Lung (tissue), 11 donors: ENCODE measurements at regions not wholly inside any gene's neighbourhood (a gene's known extent, or its start where the extent isn't known, plus 50 kb on each side); places are given as distances from the start of the nearest gene placed in this dataset.
A peak's percentile ranks its signal among the peaks of the same experiment; 100 is the strongest.
"Not testable (repeated sequence)": the region's sequence is repeated elsewhere in the genome, so short reads cannot be mapped to it uniquely, and the experiment has no call there.

Source experiments
- ATAC-seq: fragments of 200-7000 bp; cut with Tn5 transposase; one replicate; pipeline ENCODE4 v1.9.1; 2020; ENCODE audit warnings: moderate number of reproducible peaks; ENCODE audit not compliant: insufficient read depth, low FRiP score
- DNase-seq, 3 donors: peaks; one replicate each; pipeline ENCODE4 v3.0.0-alpha.2; 2013 to 2017
- H3K27ac ChIP-seq, 2 donors: one replicate each; pipeline ENCODE4 v1.5.1; 2013; ENCODE audit warnings: mild to moderate bottlenecking in 2 of 2, moderate library complexity in 2 of 2, control low read depth in 1 of 2, inconsistent platforms in 1 of 2, low read depth in 1 of 2, low read length in 1 of 2
- H3K27me3 ChIP-seq, 3 donors: one replicate each; pipeline ENCODE4 v1.5.1; 2013; ENCODE audit warnings: low read length in 2 of 3; ENCODE audit not compliant: control insufficient read depth in 3 of 3, insufficient read depth in 3 of 3
- H3K36me3 ChIP-seq, 4 donors: one replicate each; pipeline ENCODE4 v1.5.1; 2013; ENCODE audit warnings: low read length in 4 of 4, mild to moderate bottlenecking in 1 of 4, moderate library complexity in 1 of 4; ENCODE audit not compliant: control insufficient read depth in 4 of 4, insufficient read depth in 4 of 4
- H3K4me1 ChIP-seq, 5 donors: one replicate each; pipeline ENCODE4 v1.5.1; 2013; ENCODE audit warnings: low read length in 5 of 5, mild to moderate bottlenecking in 2 of 5, moderate library complexity in 1 of 5; ENCODE audit not compliant: control insufficient read depth in 5 of 5, insufficient read depth in 5 of 5
- H3K4me3 ChIP-seq: one replicate; pipeline ENCODE4 v1.5.1; 2013; ENCODE audit warnings: mild to moderate bottlenecking, control low read depth, moderate library complexity
- H3K9ac ChIP-seq, 2 donors: one replicate each; pipeline ENCODE4 v1.5.1; 2013; ENCODE audit warnings: low read length in 2 of 2, control low read depth in 1 of 2; ENCODE audit not compliant: insufficient read depth in 1 of 2
- H3K9me3 ChIP-seq, 4 donors: one replicate each; pipeline ENCODE4 v1.5.1; 2013; ENCODE audit warnings: low read length in 3 of 4, mild to moderate bottlenecking in 1 of 4, moderate library complexity in 1 of 4; ENCODE audit not compliant: control insufficient read depth in 4 of 4, insufficient read depth in 3 of 4
- CTCF ChIP-seq: IDR thresholded peaks from 2 replicates; pipeline ENCODE4 v1.5.1; 2012; ENCODE audit warnings: mild to moderate bottlenecking; ENCODE audit errors: control extremely low read depth, extremely low read depth
- WGBS, 2 donors: extraction: QIAGEN DNeasy Blood & Tissue Kit; methylation state at CpG; one replicate each; pipeline ENCODE4 v1.1.7; 2013; 5-methylcytosine and 5-hydroxymethylcytosine counted together
- donor health status: control.
- donor health status: control.
- donor health status: Bipolar disorder and iron deficiency.
- donor health status: healthy.
- donor health status: DM: yes; HTN: yes; CAD: no.

- H3K9me3 ChIP-seq, result peaks cover 0 to 18% (median 6%) of the 10 kb centered on the region in 4 donors
- no peaks in the 10 kb centered on the region for H3K36me3 ChIP-seq
- no peaks in the 10 kb centered on the region for H3K4me1 ChIP-seq
- ATAC-seq, result no peak
- H3K4me3 ChIP-seq, result no peak overlapping the region
- TF ChIP-seq CTCF, result no peak
- H3K27ac ChIP-seq, result no peak overlapping the region
- no peak overlapping the region for H3K9ac ChIP-seq
- DNase-seq, result no peak
- no peaks in the 10 kb centered on the region for H3K27me3 ChIP-seq
These were observed 714.4 kb upstream of the CDH6 start for GRCh38 chr5:30479104-30479503.

- Histone ChIP-seq H3K27ac (no peak overlapping the region), H3K9me3 (peaks cover 0 to 18% (median 6%) of the 10 kb centered on the region in 4 donors), H3K27me3 (no peaks in the 10 kb centered on the region), H3K9ac (no peak overlapping the region), H3K36me3 (no peaks in the 10 kb centered on the region), H3K4me1 (no peaks in the 10 kb centered on the region), H3K4me3 (no peak overlapping the region)
- 70 to 85% methylated on average over 4 of the region's 4 CpGs for WGBS, 2 donors
- DNase-seq (no peak), ATAC-seq (no peak)
- TF ChIP-seq CTCF, result no peak
These were observed 718.1 kb upstream of the CDH6 start for GRCh38 chr5:30475429-30475828.

- WGBS, 2 donors, result 74 to 79% methylated on average over 7 of the region's 7 CpGs
- peaks cover 0 to 3% (median 0%) of the 10 kb centered on the region in 4 donors for H3K9me3 ChIP-seq
- no peak overlapping the region for H3K27ac ChIP-seq
- ATAC-seq (no peak), DNase-seq (peak in 1 of 3 donors; percentile 13)
- no peaks in the 10 kb centered on the region for H3K27me3 ChIP-seq
- TF ChIP-seq CTCF, result no peak
- no peak overlapping the region for H3K9ac ChIP-seq
- H3K4me3 ChIP-seq, result no peak overlapping the region
- H3K36me3 ChIP-seq, result no peaks in the 10 kb centered on the region
- no peaks in the 10 kb centered on the region for H3K4me1 ChIP-seq
These were observed 723.8 kb upstream of the CDH6 start for GRCh38 chr5:30469691-30470090.

- Histone ChIP-seq H3K9me3 (peaks cover 0 to 3% (median under 1%) of the 10 kb centered on the region in 4 donors), H3K9ac (no peak overlapping the region), H3K27me3 (no peaks in the 10 kb centered on the region), H3K36me3 (no peaks in the 10 kb centered on the region), H3K4me3 (no peak overlapping the region), H3K4me1 (no peaks in the 10 kb centered on the region), H3K27ac (no peak overlapping the region)
- ATAC-seq (no peak), DNase-seq (no peak)
- TF ChIP-seq CTCF, result no peak
These were observed 734.8 kb upstream of the CDH6 start for GRCh38 chr5:30458681-30459080.

GRCh38 chr5:30455484-30455883, 738.0 kb upstream of the CDH6 start:
- not testable (repeated sequence) for H3K36me3 ChIP-seq, H3K9me3 ChIP-seq, DNase-seq, H3K9ac ChIP-seq, H3K27ac ChIP-seq, ATAC-seq, H3K4me1 ChIP-seq, H3K4me3 ChIP-seq, H3K27me3 ChIP-seq
- 74 to 84% methylated on average over 3 of the region's 3 CpGs for WGBS, 2 donors
